H9 (cell line): ENCODE measurements at regions not wholly inside any gene's neighbourhood (a gene's known extent, or its start where the extent isn't known, plus 50 kb on each side); places are given as distances from the start of the nearest gene placed in this dataset.
A peak's percentile ranks its signal among the peaks of the same experiment; 100 is the strongest.
"Not testable (repeated sequence)": the region's sequence is repeated elsewhere in the genome, so short reads cannot be mapped to it uniquely, and the experiment has no call there.

Source experiments
- DNase-seq: peaks from one replicate; pipeline ENCODE4 v3.0.0-alpha.2; 2017
- H2AFZ ChIP-seq: one replicate; pipeline ENCODE4 v1.6.1; 2013; ENCODE audit warnings: mild to moderate bottlenecking, low read length, control low read depth, moderate library complexity
- H2AK5ac ChIP-seq: 2 replicates; pipeline ENCODE4 v1.6.1; 2013; ENCODE audit warnings: low read length, control low read depth, mixed read lengths; ENCODE audit not compliant: insufficient read length
- H2BK120ac ChIP-seq: one replicate; pipeline ENCODE4 v1.6.1; 2013; ENCODE audit warnings: low read depth, mild to moderate bottlenecking, low read length, control low read depth, inconsistent platforms; ENCODE audit not compliant: poor library complexity, severe bottlenecking
- H2BK12ac ChIP-seq: 2 replicates; pipeline ENCODE4 v1.6.1; 2013; ENCODE audit warnings: low read length, control low read depth, mixed read lengths, low read depth; ENCODE audit not compliant: insufficient read length
- H2BK15ac ChIP-seq: 2 replicates; pipeline ENCODE4 v1.6.1; 2013; ENCODE audit warnings: low read depth, low read length, control low read depth
- H2BK20ac ChIP-seq: one replicate; pipeline ENCODE4 v1.6.1; 2013; ENCODE audit warnings: low read depth, mild to moderate bottlenecking, low read length, control low read depth, inconsistent platforms; ENCODE audit not compliant: poor library complexity, severe bottlenecking
- H2BK5ac ChIP-seq: 2 replicates; pipeline ENCODE4 v1.6.1; 2013; ENCODE audit warnings: low read length, control low read depth, mixed read lengths; ENCODE audit not compliant: insufficient read length
- H3K14ac ChIP-seq: 2 replicates; pipeline ENCODE4 v1.6.1; 2013; ENCODE audit warnings: low read length, control low read depth; ENCODE audit not compliant: insufficient read depth
- H3K18ac ChIP-seq: 2 replicates; pipeline ENCODE4 v1.6.1; 2013; ENCODE audit warnings: low read depth, mild to moderate bottlenecking, mixed read lengths, low read length, control low read depth; ENCODE audit not compliant: insufficient read length
- H3K23ac ChIP-seq: 2 replicates; pipeline ENCODE4 v1.6.1; 2013; ENCODE audit warnings: low read length, control low read depth, mixed read lengths, low read depth; ENCODE audit not compliant: insufficient read length
- H3K23me2 ChIP-seq: 2 replicates; pipeline ENCODE4 v1.6.1; 2013; ENCODE audit warnings: low read depth, mild to moderate bottlenecking, mixed read lengths, low read length, control low read depth; ENCODE audit not compliant: insufficient read length, poor library complexity, severe bottlenecking
- H3K27ac ChIP-seq: 2 replicates; pipeline ENCODE4 v1.5.1; 2013; ENCODE audit warnings: low read length, control low read depth, mixed read lengths, low read depth; ENCODE audit not compliant: insufficient read length
- H3K27me3 ChIP-seq: 2 replicates; pipeline ENCODE4 v1.6.1; 2013; ENCODE audit warnings: low read length, control low read depth, inconsistent platforms; ENCODE audit not compliant: insufficient read depth
- H3K4ac ChIP-seq: 2 replicates; pipeline ENCODE4 v1.6.1; 2013; ENCODE audit warnings: low read depth, mild to moderate bottlenecking, control low read depth, inconsistent platforms, low read length, moderate library complexity
- H3K4me1 ChIP-seq: 2 replicates; pipeline ENCODE4 v1.6.1; 2013; ENCODE audit warnings: low read length, control low read depth, inconsistent platforms; ENCODE audit not compliant: insufficient read depth
- H3K4me2 ChIP-seq: 2 replicates; pipeline ENCODE4 v1.6.1; 2013; ENCODE audit warnings: low read length, control low read depth, mixed read lengths; ENCODE audit not compliant: insufficient read length, insufficient read depth
- H3K56ac ChIP-seq: 2 replicates; pipeline ENCODE4 v1.6.1; 2013; ENCODE audit warnings: low read depth, mild to moderate bottlenecking, mixed read lengths, low read length, control low read depth; ENCODE audit not compliant: insufficient read length
- H3K79me1 ChIP-seq: 2 replicates; pipeline ENCODE4 v1.6.1; 2013; ENCODE audit warnings: low read depth, mild to moderate bottlenecking, moderate library complexity, low read length, control low read depth, inconsistent platforms; ENCODE audit not compliant: insufficient read depth, poor library complexity, severe bottlenecking
- H3K79me2 ChIP-seq: 2 replicates; pipeline ENCODE4 v1.6.1; 2013; ENCODE audit warnings: low read length, control low read depth, inconsistent platforms; ENCODE audit not compliant: insufficient read depth
- H3K9ac ChIP-seq: 2 replicates; pipeline ENCODE4 v1.6.1; 2013; ENCODE audit warnings: low read length, control low read depth, mixed read lengths; ENCODE audit not compliant: insufficient read length; ENCODE audit errors: extremely low read depth
- H3K9me3 ChIP-seq: one replicate; pipeline ENCODE4 v1.6.1; 2013; ENCODE audit warnings: low read depth, low read length, inconsistent platforms; ENCODE audit not compliant: control insufficient read depth
- H3T11ph ChIP-seq: one replicate; pipeline ENCODE4 v1.6.1; 2013; ENCODE audit warnings: mild to moderate bottlenecking, low read length, control low read depth, inconsistent platforms
- H4K20me1 ChIP-seq: one replicate; pipeline ENCODE4 v1.6.1; 2013; ENCODE audit not compliant: control insufficient read depth, insufficient read length, insufficient read depth
- H4K5ac ChIP-seq: 2 replicates; pipeline ENCODE4 v1.6.1; 2013; ENCODE audit warnings: low read depth, mild to moderate bottlenecking, mixed read lengths, low read length, control low read depth; ENCODE audit not compliant: insufficient read length
- H4K8ac ChIP-seq: replicated peaks from 2 replicates; pipeline ENCODE4 v1.6.1; 2013; ENCODE audit warnings: low read length, control low read depth, mixed read lengths, low read depth; ENCODE audit not compliant: insufficient read length
- H4K91ac ChIP-seq: 2 replicates; pipeline ENCODE4 v1.6.1; 2013; ENCODE audit warnings: low read depth, mild to moderate bottlenecking, moderate library complexity, mixed read lengths, low read length, control low read depth; ENCODE audit not compliant: insufficient read length
- H3K27ac Mint-ChIP-seq, 3 experiments: 2 replicates in 2 of 3; 3 replicates in 1 of 3; pipeline ENCODE4 v1.8.0; 2020 to 2021; ENCODE audit warnings: mixed read lengths in 3 of 3, mild to moderate bottlenecking in 1 of 3, moderate library complexity in 1 of 3
- H3K27me3 Mint-ChIP-seq: 2 replicates; pipeline ENCODE4 v1.8.0; 2021; ENCODE audit warnings: low read depth, mild to moderate bottlenecking, moderate library complexity, mixed read lengths
- H3K36me3 Mint-ChIP-seq, 3 experiments: 2 replicates in 2 of 3; 3 replicates in 1 of 3; pipeline ENCODE4 v1.8.0; 2020 to 2021; ENCODE audit warnings: low read depth in 3 of 3, mixed read lengths in 3 of 3; ENCODE audit not compliant: insufficient read depth in 1 of 3
- H3K4me1 Mint-ChIP-seq, 2 experiments: 2 replicates each; pipeline ENCODE4 v1.8.0; 2020; ENCODE audit warnings: mixed read lengths in 2 of 2
- H3K4me3 Mint-ChIP-seq, 2 experiments: 2 replicates in 1 of 2; 3 replicates in 1 of 2; pipeline ENCODE4 v1.8.0; 2020 to 2021; ENCODE audit warnings: mild to moderate bottlenecking in 2 of 2, mixed read lengths in 2 of 2, moderate library complexity in 1 of 2
- H3K9me3 Mint-ChIP-seq, 2 experiments: 2 replicates in 1 of 2; 3 replicates in 1 of 2; pipeline ENCODE4 v1.8.0; 2020; ENCODE audit warnings: mild to moderate bottlenecking in 2 of 2, mixed read lengths in 2 of 2, moderate library complexity in 1 of 2
- WGBS: extraction: QIAGEN DNeasy Blood & Tissue Kit; methylation state at CpG from one replicate; pipeline ENCODE4 v1.1.7; 2013; ENCODE audit warnings: missing lambda C conversion rate, low lambda C conversion rate, mixed read lengths; ENCODE audit not compliant: insufficient read length; ENCODE audit errors: extremely low coverage; 5-methylcytosine and 5-hydroxymethylcytosine counted together
- TF ChIP-seq, protein P1 (sequence below): fragments of 200-600 bp; sonication (generic); conservative IDR thresholded peaks from 3 replicates; pipeline ENCODE4 v1.8.0; 2021; ENCODE audit warnings: antibody characterized with exemption, mild to moderate bottlenecking

DNA sequence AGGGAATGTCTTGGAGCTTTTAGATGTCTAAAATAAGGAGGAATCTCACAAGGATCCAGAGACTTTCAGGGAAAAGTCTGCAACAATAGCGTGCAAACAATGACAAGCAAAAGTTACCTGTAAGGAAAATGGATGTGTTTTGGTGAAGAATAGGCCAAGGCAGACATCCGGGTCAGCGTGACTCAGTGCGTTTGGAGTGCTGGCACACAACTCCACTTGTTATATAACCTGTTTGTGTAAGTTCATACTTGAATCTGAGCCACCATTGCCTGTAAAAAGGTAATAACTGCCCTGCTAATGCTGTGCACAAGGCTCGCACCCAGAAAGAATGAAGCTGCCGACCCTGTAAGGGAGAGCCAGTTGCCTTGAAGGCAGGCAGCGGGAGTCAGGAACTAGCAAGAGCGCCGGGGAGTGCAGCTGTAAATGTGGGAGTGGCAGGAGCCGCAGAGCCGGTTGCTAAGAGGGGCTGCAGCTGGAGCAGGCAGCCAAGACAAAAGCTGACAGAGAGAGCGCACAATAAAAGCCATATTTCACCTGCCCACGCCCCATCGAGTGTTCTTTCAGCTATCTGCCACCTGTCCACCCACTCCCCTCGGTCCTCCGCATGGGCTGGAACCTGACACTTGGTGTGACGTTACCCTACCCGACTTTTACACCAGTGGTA, 638.5 kb upstream of the MIS18BP1 start:
- Histone ChIP-seq H2AK5ac (no peak overlapping the region), H3K14ac (peak overlapping the region; percentile 44; the same call in 1 of the 2 replicates), H2BK20ac (no peak overlapping the region), H3K79me2 (no peaks in the 10 kb centered on the region), H3K18ac (no peak overlapping the region), H3K4ac (no peak overlapping the region), H3K27ac (no peak overlapping the region), H2BK5ac (no peak overlapping the region), H3T11ph (no peak overlapping the region), H2AFZ (no peak overlapping the region), H4K5ac (no peak overlapping the region), H3K79me1 (no peaks in the 10 kb centered on the region), H3K4me1 (no peaks in the 10 kb centered on the region), H3K4me2 (peak overlapping the region; percentile 36), H2BK120ac (no peak overlapping the region), H4K20me1 (no peaks in the 10 kb centered on the region), H3K9ac (no peak overlapping the region), H2BK12ac (no peak overlapping the region), H3K9me3 (no peaks in the 10 kb centered on the region), H4K8ac (no peak overlapping the region), H3K23ac (no peak overlapping the region), H3K23me2 (no peaks in the 10 kb centered on the region), H3K27me3 (no peaks in the 10 kb centered on the region), H2BK15ac (no peak overlapping the region), H4K91ac (no peak overlapping the region), H3K56ac (no peak overlapping the region)
- Mint-ChIP-seq H3K27me3 (no peaks in the 10 kb centered on the region; the same call in none of the 2 replicates), H3K36me3 (0 out of 7 replicates have a peak, but pooled peaks cover 0 to 9% (median 0%) of the 10 kb centered on the region in 3 experiments), H3K9me3 (peaks cover 0 to 4% of the 10 kb centered on the region in 2 experiments; a peak in 1 of 5 replicates), H3K4me3 (0 out of 5 replicates have a peak overlapping the region, but pooled peaks of 1 of the 2 experiments have one; percentile 11), H3K27ac (no peak overlapping the region; a peak in 1 of 7 replicates), H3K4me1 (peaks cover 19 to 20% of the 10 kb centered on the region in 2 experiments)
- WGBS: no CpG with 5 or more reads among the region's 18 CpGs
- peak; percentile 58 for DNase-seq
- TF ChIP-seq, protein P1, sequence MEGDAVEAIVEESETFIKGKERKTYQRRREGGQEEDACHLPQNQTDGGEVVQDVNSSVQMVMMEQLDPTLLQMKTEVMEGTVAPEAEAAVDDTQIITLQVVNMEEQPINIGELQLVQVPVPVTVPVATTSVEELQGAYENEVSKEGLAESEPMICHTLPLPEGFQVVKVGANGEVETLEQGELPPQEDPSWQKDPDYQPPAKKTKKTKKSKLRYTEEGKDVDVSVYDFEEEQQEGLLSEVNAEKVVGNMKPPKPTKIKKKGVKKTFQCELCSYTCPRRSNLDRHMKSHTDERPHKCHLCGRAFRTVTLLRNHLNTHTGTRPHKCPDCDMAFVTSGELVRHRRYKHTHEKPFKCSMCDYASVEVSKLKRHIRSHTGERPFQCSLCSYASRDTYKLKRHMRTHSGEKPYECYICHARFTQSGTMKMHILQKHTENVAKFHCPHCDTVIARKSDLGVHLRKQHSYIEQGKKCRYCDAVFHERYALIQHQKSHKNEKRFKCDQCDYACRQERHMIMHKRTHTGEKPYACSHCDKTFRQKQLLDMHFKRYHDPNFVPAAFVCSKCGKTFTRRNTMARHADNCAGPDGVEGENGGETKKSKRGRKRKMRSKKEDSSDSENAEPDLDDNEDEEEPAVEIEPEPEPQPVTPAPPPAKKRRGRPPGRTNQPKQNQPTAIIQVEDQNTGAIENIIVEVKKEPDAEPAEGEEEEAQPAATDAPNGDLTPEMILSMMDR: no peak

DNA sequence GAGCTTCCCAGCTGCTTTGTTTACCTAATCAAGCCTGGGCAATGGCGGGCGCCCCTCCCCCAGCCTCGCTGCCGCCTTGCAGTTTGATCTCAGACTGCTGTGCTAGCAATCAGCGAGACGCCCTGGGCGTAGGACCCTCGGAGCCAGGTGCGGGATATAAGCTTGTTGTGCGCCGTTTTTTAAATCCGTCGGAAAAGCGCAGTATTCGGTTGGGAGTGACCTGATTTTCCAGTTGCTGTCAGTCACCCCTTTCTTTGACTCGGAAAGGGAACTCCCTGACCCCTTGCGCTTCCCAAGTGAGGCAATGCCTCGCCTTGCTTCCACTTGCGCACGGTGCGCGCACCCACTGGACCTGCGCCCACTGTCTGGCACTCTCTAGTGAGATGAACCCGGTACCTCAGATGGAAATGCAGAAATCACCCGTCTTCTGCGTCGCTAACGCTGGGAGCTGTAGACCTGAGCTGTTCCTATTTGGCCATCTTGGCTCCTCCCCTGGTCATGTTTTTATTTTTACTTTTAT, 635.8 kb upstream of the MIS18BP1 start:
- H3K79me1 ChIP-seq, H3K27ac ChIP-seq, H3K79me2 ChIP-seq, H4K5ac ChIP-seq, H4K20me1 ChIP-seq, H2BK12ac ChIP-seq, H3K4ac ChIP-seq, H4K91ac ChIP-seq, H3T11ph ChIP-seq, H3K4me1 ChIP-seq, H3K27me3 ChIP-seq, H3K27me3 Mint-ChIP-seq, H3K9me3 ChIP-seq, H2BK15ac ChIP-seq, H2BK5ac ChIP-seq, H4K8ac ChIP-seq, H3K56ac ChIP-seq, H2BK20ac ChIP-seq, H3K23ac ChIP-seq, H3K36me3 Mint-ChIP-seq, H2AK5ac ChIP-seq, H2BK120ac ChIP-seq, H3K23me2 ChIP-seq, H3K9me3 Mint-ChIP-seq, H2AFZ ChIP-seq: not testable (repeated sequence)
- Mint-ChIP-seq H3K27ac (peak overlapping the region in 2 of 3 experiments; percentile 94 to 95; a peak in 6 of 7 replicates), H3K4me3 (peak overlapping the region; percentile 76 to 79), H3K4me1 (peaks cover 19 to 20% of the 10 kb centered on the region in 2 experiments)
- peak overlapping the region; percentile 61 for H3K9ac ChIP-seq
- DNase-seq: peak; percentile 37
- WGBS: no CpG with 5 or more reads among the region's 28 CpGs
- peak overlapping the region; percentile 43 for H3K18ac ChIP-seq
- peak overlapping the region; percentile 49 for H3K4me2 ChIP-seq
- peak overlapping the region; percentile 73; the same call in 1 of the 2 replicates for H3K14ac ChIP-seq
